H1 (cell line): ENCODE measurements at regions not wholly inside any gene's neighbourhood (a gene's known extent, or its start where the extent isn't known, plus 50 kb on each side); places are given as distances from the start of the nearest gene placed in this dataset.

Experiments
- CTCF ChIA-PET: fragments of 300-600 bp; sonication (Branson Sonifier 250); formaldehyde crosslinking; loops from one replicate; lab custom pipeline; 2021; ENCODE audit not compliant: partially characterized antibody; lab: Charles Lee
- POLR2A ChIA-PET: fragments of 300-600 bp; sonication (Branson Sonifier 250); formaldehyde crosslinking; loops from one replicate; lab custom pipeline; 2021; ENCODE audit warnings: inconsistent platforms; ENCODE audit not compliant: partially characterized antibody; lab: Charles Lee
- DNase-seq, 2 experiments: peaks; one replicate each; pipeline versions ENCODE4 v3.0.0 to v3.0.0-alpha.2; 2010 to 2022; ENCODE audit warnings: low spot score in 2 of 2, low read depth in 1 of 2, mixed read lengths in 1 of 2
- FAIRE-seq: peaks from 2 replicates; lab custom pipeline; 2011; peaks lifted over from hg19 to GRCh38; lab: Jason Lieb, UNC
- H2AFZ ChIP-seq: 2 replicates; pipeline ENCODE4 v1.8.1; 2012; ENCODE audit warnings: low read length, inconsistent platforms
- H2AK5ac ChIP-seq: 2 replicates; pipeline ENCODE4 v1.6.1; 2013; ENCODE audit warnings: low read depth, low read length
- H2BK120ac ChIP-seq: replicated peaks from 2 replicates; pipeline ENCODE3; 2013; ENCODE audit warnings: low read depth, low read length, inconsistent platforms
- H2BK12ac ChIP-seq: 2 replicates; pipeline ENCODE4 v1.6.1; 2013; ENCODE audit warnings: low read depth, low read length
- H2BK15ac ChIP-seq: 2 replicates; pipeline ENCODE4 v1.6.1; 2013; ENCODE audit warnings: low read length
- H2BK20ac ChIP-seq: 2 replicates; pipeline ENCODE4 v1.6.1; 2013; ENCODE audit warnings: low read length
- H2BK5ac ChIP-seq: 2 replicates; pipeline ENCODE4 v1.6.1; 2013; ENCODE audit warnings: low read depth, low read length
- H3K14ac ChIP-seq: 2 replicates; pipeline ENCODE4 v1.6.1; 2013; ENCODE audit warnings: inconsistent platforms; ENCODE audit not compliant: insufficient read length
- H3K18ac ChIP-seq: 2 replicates; pipeline ENCODE4 v1.6.1; 2013; ENCODE audit warnings: low read length; ENCODE audit errors: extremely low read depth
- H3K23ac ChIP-seq: 2 replicates; pipeline ENCODE4 v1.6.1; 2013; ENCODE audit warnings: inconsistent platforms; ENCODE audit not compliant: insufficient read length
- H3K23me2 ChIP-seq: 2 replicates; pipeline ENCODE4 v1.6.1; 2013; ENCODE audit warnings: low read depth, low read length
- H3K27ac ChIP-seq: 2 replicates; pipeline ENCODE4 v1.6.1; 2011; ENCODE audit warnings: low read depth, low read length, inconsistent platforms
- H3K27me3 ChIP-seq, 4 experiments: replicated peaks in 1 of 4; 1 replicate in 1 of 4; 2 replicates in 3 of 4; pipeline versions ENCODE4 v1.6.1 to v1.8.1; 2011 to 2013; ENCODE audit warnings: low read length in 3 of 4, mild to moderate bottlenecking in 3 of 4, inconsistent platforms in 2 of 4, mixed read lengths in 2 of 4, moderate library complexity in 1 of 4; ENCODE audit not compliant: control insufficient read depth in 3 of 4, insufficient read depth in 3 of 4; ENCODE audit errors: extremely low read depth in 1 of 4
- H3K36me3 ChIP-seq, 4 experiments: 2 replicates each; pipeline versions ENCODE4 v1.6.1 to v1.8.1; 2011 to 2013; ENCODE audit warnings: mild to moderate bottlenecking in 4 of 4, low read length in 3 of 4, moderate library complexity in 2 of 4, control low read depth in 1 of 4, inconsistent platforms in 1 of 4; ENCODE audit not compliant: insufficient read depth in 4 of 4, control insufficient read depth in 2 of 4
- H3K4ac ChIP-seq: replicated peaks from 2 replicates; pipeline ENCODE3; 2013; ENCODE audit warnings: low read length, low read depth, mixed read lengths, inconsistent platforms; ENCODE audit not compliant: insufficient read length
- H3K4me1 ChIP-seq, 4 experiments: replicated peaks in 1 of 4; 1 replicate in 1 of 4; 2 replicates in 3 of 4; pipeline versions ENCODE4 v1.6.1 to v1.8.1; 2011 to 2013; ENCODE audit warnings: low read length in 3 of 4, inconsistent platforms in 2 of 4, mixed read lengths in 1 of 4; ENCODE audit not compliant: insufficient read depth in 4 of 4, control insufficient read depth in 3 of 4
- H3K4me2 ChIP-seq, 2 experiments: 2 replicates each; pipeline versions ENCODE4 v1.6.1 to v1.8.1; 2011 to 2013; ENCODE audit warnings: low read depth in 2 of 2, low read length in 2 of 2, control low read depth in 1 of 2, inconsistent platforms in 1 of 2, mild to moderate bottlenecking in 1 of 2; ENCODE audit not compliant: insufficient read depth in 1 of 2
- H3K4me3 ChIP-seq, 4 experiments: fragments of 200-600, 300-600 bp in 1 of 4; sonication (generic), shearing (Covaris generic), sonication (Bioruptor Twin) in 1 of 4; 2 replicates each; pipeline versions ENCODE4 v1.5.1 to v1.8.1; 2011 to 2016; ENCODE audit warnings: low read length in 4 of 4, low read depth in 3 of 4, control low read depth in 2 of 4, inconsistent platforms in 2 of 4, mild to moderate bottlenecking in 2 of 4, mixed read lengths in 1 of 4, moderate library complexity in 1 of 4; ENCODE audit not compliant: insufficient read depth in 2 of 4; ENCODE audit errors: extremely low read depth in 1 of 4
- H3K56ac ChIP-seq: replicated peaks from 2 replicates; pipeline ENCODE3; 2013; ENCODE audit warnings: low read depth, mild to moderate bottlenecking, mixed read lengths, low read length, inconsistent platforms; ENCODE audit not compliant: insufficient read length
- H3K79me1 ChIP-seq: 2 replicates; pipeline ENCODE4 v1.6.1; 2013; ENCODE audit warnings: low read depth, low read length, control low read depth
- H3K79me2 ChIP-seq, 2 experiments: 2 replicates each; pipeline versions ENCODE4 v1.6.1 to v1.8.1; 2012 to 2013; ENCODE audit warnings: low read length in 2 of 2, mild to moderate bottlenecking in 2 of 2, inconsistent platforms in 1 of 2; ENCODE audit not compliant: insufficient read depth in 2 of 2, control insufficient read depth in 1 of 2
- H3K9ac ChIP-seq, 4 experiments: replicated peaks in 1 of 4; 1 replicate in 1 of 4; 2 replicates in 3 of 4; pipeline versions ENCODE4 v1.6.1 to v1.8.1; 2011 to 2013; ENCODE audit warnings: low read depth in 3 of 4, low read length in 3 of 4, control low read depth in 2 of 4, mild to moderate bottlenecking in 2 of 4, moderate library complexity in 2 of 4, inconsistent platforms in 1 of 4; ENCODE audit errors: extremely low read depth in 1 of 4
- H3K9me3 ChIP-seq, 2 experiments: 2 replicates each; pipeline versions ENCODE4 v1.6.1 to v1.8.1; 2012 to 2013; ENCODE audit warnings: mild to moderate bottlenecking in 2 of 2, moderate library complexity in 2 of 2, control low read depth in 1 of 2, inconsistent platforms in 1 of 2, low read depth in 1 of 2, low read length in 1 of 2, mixed read lengths in 1 of 2; ENCODE audit not compliant: insufficient read depth in 2 of 2
- H4K20me1 ChIP-seq, 2 experiments: replicated peaks in 1 of 2; 2 replicates each; pipeline versions ENCODE3 to v1.8.1; 2011 to 2013; ENCODE audit warnings: inconsistent platforms in 2 of 2, low read length in 2 of 2, mild to moderate bottlenecking in 1 of 2; ENCODE audit not compliant: insufficient read depth in 2 of 2, control insufficient read depth in 1 of 2
- H4K5ac ChIP-seq: 2 replicates; pipeline ENCODE4 v1.6.1; 2013; ENCODE audit warnings: low read length, low read depth, mixed read lengths, inconsistent platforms; ENCODE audit not compliant: insufficient read length
- H4K8ac ChIP-seq: 2 replicates; pipeline ENCODE4 v1.8.0; 2013; ENCODE audit warnings: mild to moderate bottlenecking, moderate library complexity, low read length, inconsistent platforms; ENCODE audit not compliant: insufficient read depth; ENCODE audit errors: extremely low read depth
- H4K91ac ChIP-seq: replicated peaks from 2 replicates; pipeline ENCODE3; 2013; ENCODE audit warnings: low read length, mixed read lengths, inconsistent platforms; ENCODE audit not compliant: insufficient read length
- BCL11A ChIP-seq, 2 experiments: IDR thresholded peaks; one replicate each; pipeline ENCODE4 v1.6.1; 2011; ENCODE audit warnings: low read depth in 2 of 2, low read length in 2 of 2, mild to moderate bottlenecking in 2 of 2
- GABPA ChIP-seq: IDR thresholded peaks from 2 replicates; pipeline ENCODE4 v1.6.1; 2011; ENCODE audit warnings: mild to moderate bottlenecking, low read length, moderate library complexity, borderline replicate concordance; ENCODE audit not compliant: insufficient read depth
- POLR2AphosphoS5 ChIP-seq: IDR thresholded peaks from 2 replicates; pipeline ENCODE4 v1.6.1; 2011; ENCODE audit warnings: low read depth, low read length
- WGBS, 2 experiments: shearing (Covaris generic) in 1 of 2; methylation state at CpG; one replicate each; pipeline versions ENCODE4 v1.1.6 to v1.1.7; 2013 to 2015; ENCODE audit warnings: low lambda C conversion rate in 2 of 2, mixed read lengths in 2 of 2, inconsistent platforms in 1 of 2, low coverage in 1 of 2, missing lambda C conversion rate in 1 of 2; ENCODE audit not compliant: insufficient replicate concordance in 2 of 2, insufficient coverage in 1 of 2, insufficient read length in 1 of 2; ENCODE audit errors: extremely low coverage in 1 of 2, missing lambda C conversion rate in 1 of 2; 5-methylcytosine and 5-hydroxymethylcytosine counted together

DNA sequence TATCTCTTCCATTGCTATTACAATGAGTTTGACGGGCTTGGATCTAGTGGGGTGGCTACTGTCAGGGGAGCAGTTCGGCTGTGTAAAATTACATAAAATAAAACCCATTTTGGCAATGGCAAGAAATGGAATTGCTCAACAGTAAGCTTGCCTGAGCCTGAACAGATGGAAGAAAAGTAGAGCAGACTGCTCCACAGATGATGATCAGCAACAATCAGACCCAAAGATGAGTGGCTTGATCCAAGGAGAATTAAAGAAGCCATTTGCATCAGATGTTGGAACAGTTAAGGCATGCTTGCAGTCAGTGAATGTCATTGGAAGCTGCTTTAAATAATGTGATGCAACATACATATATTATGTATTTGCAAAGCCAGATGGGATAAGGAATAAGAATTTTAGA, 256.6 kb upstream of the SMIM30 start:
- Histone ChIP-seq H3K4ac (no peak overlapping the region), H4K8ac (no peak overlapping the region), H3K79me1 (no peaks in the 10 kb centered on the region), H2AFZ (no peak overlapping the region), H3K9me3 (no peaks in the 10 kb centered on the region; a peak in 1 of 4 replicates), H3K36me3 (no peaks in the 10 kb centered on the region), H2AK5ac (no peak overlapping the region), H2BK15ac (no peak overlapping the region), H2BK120ac (no peak overlapping the region), H3K14ac (no peak overlapping the region), H3K4me1 (no peaks in the 10 kb centered on the region), H4K20me1 (no peaks in the 10 kb centered on the region), H3K18ac (no peak overlapping the region), H3K27ac (no peak overlapping the region), H3K56ac (no peak overlapping the region), H2BK12ac (no peak overlapping the region), H4K91ac (no peak overlapping the region), H2BK5ac (no peak overlapping the region), H3K9ac (no peak overlapping the region), H3K4me3 (no peak overlapping the region), H3K23me2 (no peaks in the 10 kb centered on the region), H3K4me2 (no peak overlapping the region), H3K23ac (no peak overlapping the region), H3K79me2 (no peaks in the 10 kb centered on the region), H4K5ac (no peak overlapping the region), H3K27me3 (peaks cover 0 to 4% (median 2%) of the 10 kb centered on the region in 4 experiments; a peak in 4 of 7 replicates), H2BK20ac (no peak overlapping the region)
- WGBS, 2 experiments, result 92% methylated on average over 2 of the region's 2 CpGs; no CpG with 5 or more reads in 1 of the 2 experiments
- ChIA-PET POLR2A (no interaction called here), CTCF (interaction anchor here (1.5 kb wide), 1 partner anchor 31 kb away, joined by 3 read pairs; no protein-coding TSS in a partner anchor)
- FAIRE-seq (no peak), DNase-seq (no peak)
- TF ChIP-seq BCL11A (IDR thresholded peaks at IDR 0.05; ENCODE audit: low read depth in 2 of 2, low read length in 2 of 2) (no peak), POLR2AphosphoS5 (no peak), GABPA (no peak)
